ENCODE measurements at regions not wholly inside any gene's neighbourhood (a gene's known extent, or its start where the extent isn't known, plus 50 kb on each side); places are given as distances from the start of the nearest gene placed in this dataset.

- no peak for TF ChIP-seq CTCF (IDR thresholded peaks at IDR 0.05; ENCODE audit: low read depth, low read length)
- H3K4me3 ChIP-seq (ENCODE audit: low read depth, low read length) = no peak overlapping the region
Measured at GRCh38 chr2:59528525-59528924, 1024.9 kb downstream of the BCL11A start.

GRCh38 chr2:59502981-59503380 lies 1050.5 kb downstream of the BCL11A start:
- H3K4me3 ChIP-seq (ENCODE audit: low read depth, low read length) = no peak overlapping the region
- no peak for TF ChIP-seq CTCF (IDR thresholded peaks at IDR 0.05; ENCODE audit: low read depth, low read length)

- TF ChIP-seq CTCF (IDR thresholded peaks at IDR 0.05; ENCODE audit: low read depth, low read length) = no peak
- H3K4me3 ChIP-seq (ENCODE audit: low read depth, low read length) = no peak overlapping the region
Measured at GRCh38 chr2:59490994-59491393, 1062.5 kb downstream of the BCL11A start.

- no peak overlapping the region for H3K4me3 ChIP-seq (ENCODE audit: low read depth, low read length)
- TF ChIP-seq CTCF (IDR thresholded peaks at IDR 0.05; ENCODE audit: low read depth, low read length) = no peak
Measured at GRCh38 chr2:59490192-59490591, 1063.3 kb downstream of the BCL11A start.

GRCh38 chr2:59484673-59485072 lies 1068.8 kb downstream of the BCL11A start:
- no peak for TF ChIP-seq CTCF (IDR thresholded peaks at IDR 0.05; ENCODE audit: low read depth, low read length)
- no peak overlapping the region for H3K4me3 ChIP-seq (ENCODE audit: low read depth, low read length)

GRCh38 chr2:59463426-59463825 lies 1090.0 kb downstream of the BCL11A start:
- no peak overlapping the region for H3K4me3 ChIP-seq (ENCODE audit: low read depth, low read length)
- TF ChIP-seq CTCF (IDR thresholded peaks at IDR 0.05; ENCODE audit: low read depth, low read length) = no peak

GRCh38 chr2:59462422-59463197 lies 1090.8 kb downstream of the BCL11A start:
- no peak for TF ChIP-seq CTCF (IDR thresholded peaks at IDR 0.05; ENCODE audit: low read depth, low read length)
- no peak overlapping the region for H3K4me3 ChIP-seq (ENCODE audit: low read depth, low read length)

All from WI38 (cell line).